GM23338 (cell line): ENCODE measurements at regions not wholly inside any gene's neighbourhood (a gene's known extent, or its start where the extent isn't known, plus 50 kb on each side); places are given as distances from the start of the nearest gene placed in this dataset.

ENCODE experiments used
- ATAC-seq: fragments of 200-7000 bp; cut with Tn5 transposase; 3 replicates; pipeline ENCODE4 v1.9.1; 2020
- DNase-seq: peaks from one replicate; pipeline ENCODE4 v3.0.0-alpha.2; 2015; ENCODE audit warnings: low spot score
- H2AFZ ChIP-seq: fragments of 200-600 bp; sonication (generic); 2 replicates; pipeline ENCODE4 v1.8.0; 2016; ENCODE audit warnings: antibody characterized with exemption, mild to moderate bottlenecking, moderate library complexity
- H3F3A ChIP-seq: fragments of 200-600 bp; sonication (generic); replicated peaks from 2 replicates; pipeline ENCODE4 v1.8.0; 2017; ENCODE audit warnings: antibody characterized with exemption, mixed run types, low read depth
- H3K27ac ChIP-seq: fragments of 200-600 bp; sonication (generic); 2 replicates; pipeline ENCODE4 v1.6.1; 2016; ENCODE audit warnings: low read depth
- H3K27me3 ChIP-seq: fragments of 200-600 bp; sonication (generic); 2 replicates; pipeline ENCODE4 v1.8.0; 2016; ENCODE audit warnings: mild to moderate bottlenecking, mixed run types, moderate library complexity; ENCODE audit not compliant: insufficient read depth
- H3K36me3 ChIP-seq: fragments of 200-600 bp; sonication (generic); 2 replicates; pipeline ENCODE4 v1.8.0; 2016; ENCODE audit warnings: mild to moderate bottlenecking; ENCODE audit not compliant: insufficient read depth
- H3K4me1 ChIP-seq: fragments of 200-600 bp; sonication (generic); 2 replicates; pipeline ENCODE4 v1.8.0; 2016; ENCODE audit warnings: mild to moderate bottlenecking, moderate library complexity; ENCODE audit not compliant: insufficient read depth
- H3K4me2 ChIP-seq: fragments of 200-600 bp; sonication (generic); 2 replicates; pipeline ENCODE4 v1.7.1; 2017; ENCODE audit warnings: mixed run types
- H3K4me3 ChIP-seq: fragments of 200-600 bp; sonication (generic); 2 replicates; pipeline ENCODE4 v1.6.1; 2016; ENCODE audit warnings: mixed run types
- H3K79me2 ChIP-seq: fragments of 200-600 bp; sonication (generic); replicated peaks from 2 replicates; pipeline ENCODE4 v1.8.0; 2017; ENCODE audit warnings: mild to moderate bottlenecking; ENCODE audit not compliant: insufficient read depth
- H3K9me2 ChIP-seq: fragments of 200-600 bp; sonication (generic); 2 replicates; pipeline ENCODE4 v1.8.0; 2017; ENCODE audit not compliant: insufficient read depth
- H4K20me1 ChIP-seq: fragments of 200-600 bp; sonication (generic); replicated peaks from 2 replicates; pipeline ENCODE4 v1.8.0; 2017; ENCODE audit warnings: mild to moderate bottlenecking; ENCODE audit not compliant: insufficient read depth
- H3K27ac Mint-ChIP-seq: 2 replicates; pipeline ENCODE4 v1.8.0; 2020; ENCODE audit warnings: inconsistent platforms, mild to moderate bottlenecking, moderate library complexity, mixed read lengths
- H3K27me3 Mint-ChIP-seq: 3 replicates; pipeline ENCODE4 v1.8.0; 2022; ENCODE audit warnings: low read depth, mild to moderate bottlenecking, moderate library complexity, mixed read lengths, inconsistent platforms; ENCODE audit not compliant: insufficient read depth, poor library complexity
- H3K36me3 Mint-ChIP-seq: 3 replicates; pipeline ENCODE4 v1.8.0; 2021; ENCODE audit warnings: low read depth, mild to moderate bottlenecking, inconsistent platforms, moderate library complexity, mixed read lengths
- H3K4me1 Mint-ChIP-seq: 3 replicates; pipeline ENCODE4 v1.8.0; 2020; ENCODE audit warnings: mild to moderate bottlenecking, inconsistent platforms, mixed read lengths
- H3K4me3 Mint-ChIP-seq: 3 replicates; pipeline ENCODE4 v1.8.0; 2021; ENCODE audit warnings: moderate library complexity, mild to moderate bottlenecking, inconsistent platforms, mixed read lengths
- H3K9me3 Mint-ChIP-seq: 3 replicates; pipeline ENCODE4 v1.8.0; 2020; ENCODE audit warnings: moderate library complexity, mild to moderate bottlenecking, inconsistent platforms, mixed read lengths
- CREB1 ChIP-seq: fragments of 250-450 bp; sonication (Bioruptor Pico); IDR thresholded peaks from 2 replicates; pipeline ENCODE4 v1.5.0; 2020; ENCODE audit warnings: low read depth, mild to moderate bottlenecking, moderate library complexity
- EZH2 ChIP-seq: fragments of 200-600 bp; sonication (generic); IDR thresholded peaks from one replicate; pipeline ENCODE4 v1.8.0; 2017; ENCODE audit warnings: antibody characterized with exemption, mild to moderate bottlenecking, low read depth; ENCODE audit not compliant: unreplicated experiment
- EZH2phosphoT487 ChIP-seq: fragments of 200-600 bp; sonication (generic); IDR thresholded peaks from one replicate; pipeline ENCODE4 v1.8.1; 2018; ENCODE audit warnings: antibody characterized with exemption; ENCODE audit not compliant: unreplicated experiment
- JUNB ChIP-seq: IDR thresholded peaks from one replicate; pipeline ENCODE4 v1.6.1; 2016; ENCODE audit warnings: antibody characterized with exemption; ENCODE audit not compliant: unreplicated experiment
- NANOG ChIP-seq: IDR thresholded peaks from 2 replicates; pipeline ENCODE4 v1.6.1; 2016; ENCODE audit warnings: antibody characterized with exemption, borderline replicate concordance
- POLR2AphosphoS5 ChIP-seq: IDR thresholded peaks from 2 replicates; pipeline ENCODE4 v1.6.1; 2016; ENCODE audit warnings: antibody characterized with exemption, low read depth
- REST ChIP-seq: IDR thresholded peaks from one replicate; pipeline ENCODE4 v1.6.1; 2018; ENCODE audit warnings: antibody characterized with exemption; ENCODE audit not compliant: unreplicated experiment
- STAT1 ChIP-seq: IDR thresholded peaks from one replicate; pipeline ENCODE4 v1.6.1; 2016; ENCODE audit warnings: antibody characterized with exemption; ENCODE audit not compliant: unreplicated experiment
- ZNF114 ChIP-seq: fragments of 250-450 bp; sonication (Bioruptor Pico); IDR thresholded peaks from 2 replicates; pipeline ENCODE4 v1.5.0; 2020; ENCODE audit warnings: mild to moderate bottlenecking, moderate library complexity
- ZNF331 ChIP-seq: fragments of 250-450 bp; sonication (Bioruptor Pico); IDR thresholded peaks from 2 replicates; pipeline ENCODE4 v1.5.0; 2020; ENCODE audit warnings: low read depth, mild to moderate bottlenecking, moderate library complexity
- ZNF462 ChIP-seq: fragments of 250-450 bp; sonication (Bioruptor Pico); IDR thresholded peaks from 2 replicates; pipeline ENCODE4 v1.5.0; 2020; ENCODE audit warnings: mild to moderate bottlenecking, moderate library complexity
- TF ChIP-seq, protein P1 (sequence below), 2 experiments: fragments of 200-600 bp in 1 of 2; sonication (generic) in 1 of 2; conservative IDR thresholded peaks; 2 replicates each; pipeline versions ENCODE4 v1.5.1 to v1.6.1; 2016 to 2017; ENCODE audit warnings: antibody characterized with exemption in 2 of 2, low read depth in 2 of 2, mild to moderate bottlenecking in 2 of 2, moderate library complexity in 1 of 2
- TF ChIP-seq, protein P2 (sequence below): IDR thresholded peaks from 2 replicates; pipeline ENCODE4 v1.6.1; 2016; ENCODE audit warnings: antibody characterized with exemption

- peaks cover 13% of the 10 kb centered on the region for H3K4me1 ChIP-seq
- no peak overlapping the region for H3K27ac ChIP-seq
- DNase-seq: no peak
- Mint-ChIP-seq H3K9me3 (peaks cover 7% of the 10 kb centered on the region; the same call in 2 of the 3 replicates), H3K27ac (no peak overlapping the region), H3K4me1 (peaks cover 8% of the 10 kb centered on the region; the same call in 2 of the 3 replicates), H3K36me3 (peaks cover 5% of the 10 kb centered on the region; the same call in 1 of the 3 replicates), H3K4me3 (no peak overlapping the region), H3K27me3 (no peaks in the 10 kb centered on the region)
- no peaks in the 10 kb centered on the region for H4K20me1 ChIP-seq
- no peaks in the 10 kb centered on the region for H3K79me2 ChIP-seq
- H3K4me3 ChIP-seq: no peak overlapping the region
- TF ChIP-seq STAT1 (no peak), CREB1 (no peak), ZNF462 (no peak), ZNF331 (CRISPR knock-in tag) (no peak), NANOG (no peak), REST (no peak), POLR2AphosphoS5 (no peak), EZH2 (no peak), JUNB (no peak), EZH2phosphoT487 (no peak), ZNF114 (no peak)
- TF ChIP-seq, protein P1, sequence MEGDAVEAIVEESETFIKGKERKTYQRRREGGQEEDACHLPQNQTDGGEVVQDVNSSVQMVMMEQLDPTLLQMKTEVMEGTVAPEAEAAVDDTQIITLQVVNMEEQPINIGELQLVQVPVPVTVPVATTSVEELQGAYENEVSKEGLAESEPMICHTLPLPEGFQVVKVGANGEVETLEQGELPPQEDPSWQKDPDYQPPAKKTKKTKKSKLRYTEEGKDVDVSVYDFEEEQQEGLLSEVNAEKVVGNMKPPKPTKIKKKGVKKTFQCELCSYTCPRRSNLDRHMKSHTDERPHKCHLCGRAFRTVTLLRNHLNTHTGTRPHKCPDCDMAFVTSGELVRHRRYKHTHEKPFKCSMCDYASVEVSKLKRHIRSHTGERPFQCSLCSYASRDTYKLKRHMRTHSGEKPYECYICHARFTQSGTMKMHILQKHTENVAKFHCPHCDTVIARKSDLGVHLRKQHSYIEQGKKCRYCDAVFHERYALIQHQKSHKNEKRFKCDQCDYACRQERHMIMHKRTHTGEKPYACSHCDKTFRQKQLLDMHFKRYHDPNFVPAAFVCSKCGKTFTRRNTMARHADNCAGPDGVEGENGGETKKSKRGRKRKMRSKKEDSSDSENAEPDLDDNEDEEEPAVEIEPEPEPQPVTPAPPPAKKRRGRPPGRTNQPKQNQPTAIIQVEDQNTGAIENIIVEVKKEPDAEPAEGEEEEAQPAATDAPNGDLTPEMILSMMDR (conservative IDR thresholded peaks at IDR 0.05; ENCODE audit: low read depth in 2 of 2): no peak
- TF ChIP-seq, protein P2, sequence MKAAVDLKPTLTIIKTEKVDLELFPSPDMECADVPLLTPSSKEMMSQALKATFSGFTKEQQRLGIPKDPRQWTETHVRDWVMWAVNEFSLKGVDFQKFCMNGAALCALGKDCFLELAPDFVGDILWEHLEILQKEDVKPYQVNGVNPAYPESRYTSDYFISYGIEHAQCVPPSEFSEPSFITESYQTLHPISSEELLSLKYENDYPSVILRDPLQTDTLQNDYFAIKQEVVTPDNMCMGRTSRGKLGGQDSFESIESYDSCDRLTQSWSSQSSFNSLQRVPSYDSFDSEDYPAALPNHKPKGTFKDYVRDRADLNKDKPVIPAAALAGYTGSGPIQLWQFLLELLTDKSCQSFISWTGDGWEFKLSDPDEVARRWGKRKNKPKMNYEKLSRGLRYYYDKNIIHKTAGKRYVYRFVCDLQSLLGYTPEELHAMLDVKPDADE: no peak
- no peaks in the 10 kb centered on the region for H3K27me3 ChIP-seq
- H3K9me2 ChIP-seq: peaks cover 9% of the 10 kb centered on the region; the same call in 1 of the 2 replicates
- H3K36me3 ChIP-seq: no peaks in the 10 kb centered on the region; the same call in 1 of the 2 replicates
- no peak for ATAC-seq
- H3K4me2 ChIP-seq: no peak overlapping the region
- no peak overlapping the region for H2AFZ ChIP-seq
- no peaks in the 10 kb centered on the region for H3F3A ChIP-seq
Observed at GRCh38 chr9:120319452-120319851, 260.5 kb downstream of the CDK5RAP2 start.
